Colonic mucosa (tissue), 4 donors: ENCODE measurements at regions not wholly inside any gene's neighbourhood (a gene's known extent, or its start where the extent isn't known, plus 50 kb on each side); places are given as distances from the start of the nearest gene placed in this dataset.

Experiments used
- DNase-seq: peaks from one replicate; pipeline ENCODE4 v3.0.0-alpha.2; 2020
- H3K27ac ChIP-seq: fragments of 200-600 bp; one replicate; pipeline ENCODE4 v1.8.0; 2021
- H3K27me3 ChIP-seq: fragments of 200-600 bp; one replicate; pipeline ENCODE4 v1.8.0; 2021
- H3K36me3 ChIP-seq: fragments of 200-600 bp; one replicate; pipeline ENCODE4 v1.8.0; 2021
- H3K4me1 ChIP-seq: fragments of 200-600 bp; one replicate; pipeline ENCODE4 v1.8.0; 2021; ENCODE audit warnings: mild to moderate bottlenecking
- H3K4me3 ChIP-seq: fragments of 200-600 bp; one replicate; pipeline ENCODE4 v1.8.0; 2021
- H3K9ac ChIP-seq, 2 donors: one replicate each; pipeline ENCODE4 v1.7.0; 2013; ENCODE audit warnings: control low read depth in 2 of 2, low read depth in 2 of 2, low read length in 2 of 2
- H3K9me3 ChIP-seq: fragments of 200-600 bp; one replicate; pipeline ENCODE4 v1.8.0; 2021
- CTCF ChIP-seq: fragments of 200-600 bp; IDR thresholded peaks from one replicate; pipeline ENCODE4 v1.8.0; 2022; ENCODE audit warnings: antibody characterized with exemption, mild to moderate bottlenecking
- intact Hi-C: fragments of 100-400 bp; cut with DNase I; formaldehyde crosslinking; loops from one replicate; pipeline ENCODE4 v1.14.1; 2022
- donor health status: healthy.
- donor health status: DM: no; HTN: no; CAD: no.
- donor health status: DM: no; HTN: no; CAD: no.

- TF ChIP-seq CTCF: no peak
These were observed 385.4 kb upstream of the CDH5 start for GRCh38 chr16:65981057-65981456.

GRCh38 chr16:65975049-65975708, 391.3 kb upstream of the CDH5 start:
- intact Hi-C loops: no loop called here
- H3K27me3 ChIP-seq: no peaks in the 10 kb centered on the region

More at GRCh38 chr16:65981057-65981456, 385.4 kb upstream of the CDH5 start:
- no peak overlapping the region for H3K4me3 ChIP-seq
- no peaks in the 10 kb centered on the region for H3K36me3 ChIP-seq
- H3K4me1 ChIP-seq: no peaks in the 10 kb centered on the region
- H3K9ac ChIP-seq: no peak overlapping the region
- intact Hi-C loops: no loop called here
- H3K9me3 ChIP-seq: no peaks in the 10 kb centered on the region
- H3K27me3 ChIP-seq: no peaks in the 10 kb centered on the region
- no peak for DNase-seq
- no peak overlapping the region for H3K27ac ChIP-seq

GRCh38 chr16:65967376-65967775, 399.1 kb upstream of the CDH5 start:
- DNase-seq: no peak
- intact Hi-C loops: no loop called here
- no peak overlapping the region for H3K27ac ChIP-seq
- H3K4me3 ChIP-seq: no peak overlapping the region
- H3K27me3 ChIP-seq: no peaks in the 10 kb centered on the region
- no peak for TF ChIP-seq CTCF
- no peaks in the 10 kb centered on the region for H3K9me3 ChIP-seq
- no peak overlapping the region for H3K9ac ChIP-seq
- no peaks in the 10 kb centered on the region for H3K4me1 ChIP-seq
- no peaks in the 10 kb centered on the region for H3K36me3 ChIP-seq

More at GRCh38 chr16:65975049-65975708, 391.3 kb upstream of the CDH5 start:
- H3K27ac ChIP-seq: no peak overlapping the region
- H3K4me1 ChIP-seq: no peaks in the 10 kb centered on the region
- H3K9ac ChIP-seq: no peak overlapping the region
- H3K9me3 ChIP-seq: no peaks in the 10 kb centered on the region
- DNase-seq: no peak
- TF ChIP-seq CTCF: no peak
- no peak overlapping the region for H3K4me3 ChIP-seq
- H3K36me3 ChIP-seq: no peaks in the 10 kb centered on the region

GRCh38 chr16:65965628-65966027, 400.9 kb upstream of the CDH5 start:
- no peaks in the 10 kb centered on the region for H3K9me3 ChIP-seq
- intact Hi-C loops: no loop called here
- no peaks in the 10 kb centered on the region for H3K36me3 ChIP-seq
- H3K4me1 ChIP-seq: no peaks in the 10 kb centered on the region
- no peak for TF ChIP-seq CTCF
- no peak overlapping the region for H3K27ac ChIP-seq
- DNase-seq: no peak
- H3K27me3 ChIP-seq: no peaks in the 10 kb centered on the region
- no peak overlapping the region for H3K9ac ChIP-seq
- H3K4me3 ChIP-seq: no peak overlapping the region

GRCh38 chr16:65964752-65965151, 401.7 kb upstream of the CDH5 start:
- no peaks in the 10 kb centered on the region for H3K27me3 ChIP-seq
- no peaks in the 10 kb centered on the region for H3K9me3 ChIP-seq
- DNase-seq: no peak

More at GRCh38 chr16:65964752-65965151, 401.7 kb upstream of the CDH5 start:
- H3K4me1 ChIP-seq: no peaks in the 10 kb centered on the region
- H3K9ac ChIP-seq: no peak overlapping the region
- H3K4me3 ChIP-seq: no peak overlapping the region
- intact Hi-C loops: no loop called here
- no peaks in the 10 kb centered on the region for H3K36me3 ChIP-seq
- no peak overlapping the region for H3K27ac ChIP-seq
- no peak for TF ChIP-seq CTCF
